GM21423 (cell line): ENCODE measurements at regions not wholly inside any gene's neighbourhood (a gene's known extent, or its start where the extent isn't known, plus 50 kb on each side); places are given as distances from the start of the nearest gene placed in this dataset.

Experiments used
- ATAC-seq: cut with Tn5 transposase; IDR thresholded peaks from one replicate; pipeline ENCODE4 v1.9.1; 2021; ENCODE audit warnings: mild to moderate bottlenecking, moderate library complexity; ENCODE audit not compliant: unreplicated experiment

DNA sequence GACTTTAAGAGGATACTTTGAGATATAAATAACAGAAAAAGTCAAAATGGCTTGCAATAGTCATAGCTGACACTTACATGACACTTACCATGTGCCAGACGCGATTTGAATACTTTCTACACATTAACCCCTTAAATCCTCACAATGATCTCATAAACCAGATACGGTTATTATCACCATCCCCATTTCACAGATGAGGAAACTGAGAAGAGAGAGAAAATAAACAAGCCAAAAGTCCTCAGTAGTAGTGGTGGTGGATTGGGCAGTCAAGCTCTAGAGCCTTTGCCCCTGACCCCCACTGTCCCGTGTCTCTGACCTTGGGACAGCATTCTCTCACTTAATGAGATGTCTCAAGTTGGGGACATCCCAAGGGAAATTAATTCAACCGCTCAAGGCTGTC lies 105.2 kb upstream of the TAF1B start:
- ATAC-seq, result no peak

DNA sequence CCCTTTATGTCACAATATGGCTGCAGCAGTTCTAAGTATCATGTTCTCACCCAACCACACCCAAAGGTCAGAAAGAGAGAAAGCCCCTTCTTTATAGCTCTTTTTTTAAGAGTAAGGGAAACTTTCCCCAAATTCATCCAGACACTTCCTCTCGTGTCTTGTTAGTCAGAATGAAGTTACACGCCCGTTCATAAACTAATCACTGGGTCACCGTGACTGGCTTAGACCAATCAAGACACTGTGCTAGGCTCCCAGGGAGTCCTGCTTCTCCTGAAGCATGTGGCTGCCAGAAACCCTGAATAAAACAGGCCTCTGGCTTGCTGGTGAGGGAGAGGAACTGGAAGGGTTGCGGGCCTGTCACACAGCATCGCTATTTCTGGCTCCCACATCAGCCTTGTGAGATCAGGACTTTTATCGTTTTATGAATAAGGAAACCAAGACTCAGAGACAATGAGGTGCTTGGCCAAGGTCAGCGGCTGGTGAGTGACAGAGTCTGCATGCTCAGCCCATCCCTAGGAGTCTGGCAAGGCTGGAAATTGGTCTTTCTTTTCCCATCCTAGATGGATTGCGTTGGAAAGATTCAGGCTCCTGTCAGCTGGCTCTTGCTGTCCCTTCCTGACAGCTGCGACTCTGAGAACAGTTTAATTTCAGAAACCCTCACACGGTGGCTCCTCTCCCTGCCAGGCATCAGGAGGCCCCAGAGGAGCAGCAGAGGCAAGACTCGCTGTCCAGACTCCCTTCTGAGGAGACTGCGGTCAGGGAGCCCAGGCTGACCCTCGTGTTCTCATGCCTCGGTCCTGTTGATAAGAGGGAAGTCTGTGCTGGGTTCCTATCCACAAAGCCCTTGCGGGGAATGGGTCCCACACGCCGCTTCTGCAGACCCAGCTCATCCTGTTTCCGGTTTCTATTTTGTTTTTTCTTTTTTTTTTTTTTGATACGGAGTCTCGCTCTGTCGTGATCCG lies 104.5 kb upstream of the TAF1B start:
- ATAC-seq, result no peak

DNA sequence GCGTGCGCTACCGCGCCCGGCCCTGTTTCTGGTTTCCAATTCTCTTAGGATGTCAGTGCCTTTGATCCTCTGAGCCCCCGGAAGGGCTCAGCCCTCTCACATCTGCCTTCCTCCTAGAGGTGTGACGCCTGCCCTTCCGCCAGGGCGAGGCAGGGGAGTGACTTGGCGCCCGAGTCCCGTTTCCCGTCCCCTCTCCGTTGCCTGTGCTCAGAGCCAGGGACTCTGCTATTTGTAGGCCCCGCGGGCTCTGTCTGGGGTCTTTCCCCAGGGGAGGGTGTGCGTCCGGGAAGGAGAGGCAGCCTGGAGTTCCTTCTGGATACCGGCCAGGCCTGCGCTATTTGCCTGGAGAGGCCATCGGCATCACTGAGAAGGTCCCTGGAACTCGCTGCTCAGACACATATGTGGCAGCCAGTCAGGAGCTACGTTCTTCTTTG lies 103.7 kb upstream of the TAF1B start:
- no peak for ATAC-seq

DNA sequence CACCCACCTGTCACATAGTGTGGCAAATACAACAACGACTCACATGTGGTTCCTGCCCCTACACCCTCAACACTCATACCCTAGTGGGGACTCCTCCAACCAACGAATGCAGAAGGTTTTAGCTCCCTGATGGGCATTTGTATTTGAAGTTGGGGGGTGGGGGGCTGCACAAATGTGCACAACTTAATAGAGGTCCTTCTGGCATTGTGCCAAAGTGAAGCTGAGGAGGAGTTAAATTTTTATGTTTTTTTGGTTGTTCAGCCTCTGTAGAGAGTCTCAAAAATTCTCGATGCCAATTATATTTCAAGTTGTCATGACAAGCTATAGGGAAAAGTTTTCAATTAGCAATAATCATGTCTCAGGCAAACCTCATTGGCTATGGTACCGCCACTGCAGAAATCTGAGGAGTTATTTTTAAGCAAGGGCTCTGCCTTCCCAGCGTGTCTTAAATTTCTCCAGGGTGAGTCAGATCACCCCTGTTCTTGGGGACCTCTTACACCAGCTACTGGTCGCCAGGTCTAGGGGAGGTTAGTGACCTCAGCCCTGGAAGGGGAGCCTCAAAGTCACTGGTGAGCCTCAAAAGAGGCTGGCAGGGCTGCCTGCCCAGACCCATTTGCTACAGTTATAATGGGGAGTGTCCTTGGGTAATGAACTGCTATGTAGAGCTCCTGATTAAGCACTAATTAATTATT lies 102.7 kb upstream of the TAF1B start:
- no peak for ATAC-seq

DNA sequence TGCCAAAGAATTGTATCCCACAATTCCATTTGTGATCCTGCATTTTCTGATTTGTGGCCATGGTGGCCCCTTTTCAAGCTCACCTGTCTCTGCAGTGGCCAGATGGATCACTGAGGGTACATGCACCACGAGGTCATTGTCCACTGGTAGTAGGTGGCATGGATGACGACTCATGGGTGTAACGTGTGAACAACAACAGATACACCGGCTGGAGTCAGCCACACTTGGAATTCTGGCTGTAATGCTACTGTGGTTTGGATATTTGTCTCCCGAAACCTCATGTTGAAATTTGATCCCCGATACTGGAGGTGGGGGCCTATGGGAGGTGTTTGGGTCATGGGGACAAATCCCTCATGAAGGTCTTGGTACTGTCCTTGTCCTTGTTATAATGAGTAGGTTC lies 102.2 kb upstream of the TAF1B start:
- no peak for ATAC-seq

DNA sequence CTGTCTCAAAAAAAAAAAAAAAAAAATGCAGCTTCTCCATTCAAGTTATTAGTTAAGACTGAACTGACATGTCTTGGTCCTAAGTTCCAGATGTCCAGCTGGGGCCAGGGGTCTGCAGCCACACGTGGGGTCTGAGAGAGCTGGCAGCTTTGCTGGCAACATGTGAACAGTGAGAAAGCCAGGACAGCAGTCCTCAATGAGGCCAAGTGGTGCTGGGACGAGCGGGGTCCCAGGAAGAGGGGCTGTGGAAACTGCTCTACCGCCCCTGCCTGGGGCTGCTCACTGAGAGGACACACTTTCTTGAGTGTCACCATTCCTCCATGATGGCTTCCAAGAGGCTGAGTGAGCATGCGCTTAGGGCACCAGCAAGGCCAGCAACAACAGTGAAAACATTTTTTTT lies 100.7 kb upstream of the TAF1B start:
- no peak for ATAC-seq

DNA sequence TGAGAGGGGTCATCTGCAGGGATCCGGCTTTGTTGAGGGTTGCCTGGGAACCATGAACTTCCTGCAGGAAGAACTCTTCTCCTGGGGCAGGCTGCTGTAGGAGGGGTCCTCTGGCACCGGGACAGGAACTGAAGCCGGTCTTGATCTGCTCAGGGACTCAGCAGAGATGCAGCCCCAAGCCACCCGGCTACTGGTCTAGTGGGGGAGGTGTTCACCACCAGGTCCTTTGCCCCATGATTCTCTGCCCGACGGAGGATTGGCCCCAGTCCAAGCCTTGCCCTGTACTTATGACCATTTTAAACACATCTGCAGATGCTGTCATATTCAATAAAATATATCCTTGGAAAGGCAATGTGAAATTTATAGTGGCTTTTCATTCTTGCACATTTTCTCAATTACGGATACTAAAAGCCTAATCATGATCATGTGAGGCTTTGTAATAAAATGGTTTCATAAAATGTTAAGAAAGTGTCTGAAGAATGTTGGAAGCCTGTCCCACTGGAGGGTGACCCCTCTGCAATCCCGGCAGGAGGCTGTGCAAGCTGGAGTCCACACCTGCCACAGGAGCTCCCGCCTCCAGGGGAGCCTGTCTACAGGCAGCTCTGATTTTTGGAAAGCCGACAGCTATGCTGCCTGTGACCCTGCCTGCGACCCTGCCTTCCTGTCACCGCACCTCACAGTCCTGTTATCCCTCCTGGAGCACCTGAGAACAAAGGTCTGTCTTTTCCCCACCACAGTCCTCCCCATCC lies 98.8 kb upstream of the TAF1B start:
- ATAC-seq, result no peak

DNA sequence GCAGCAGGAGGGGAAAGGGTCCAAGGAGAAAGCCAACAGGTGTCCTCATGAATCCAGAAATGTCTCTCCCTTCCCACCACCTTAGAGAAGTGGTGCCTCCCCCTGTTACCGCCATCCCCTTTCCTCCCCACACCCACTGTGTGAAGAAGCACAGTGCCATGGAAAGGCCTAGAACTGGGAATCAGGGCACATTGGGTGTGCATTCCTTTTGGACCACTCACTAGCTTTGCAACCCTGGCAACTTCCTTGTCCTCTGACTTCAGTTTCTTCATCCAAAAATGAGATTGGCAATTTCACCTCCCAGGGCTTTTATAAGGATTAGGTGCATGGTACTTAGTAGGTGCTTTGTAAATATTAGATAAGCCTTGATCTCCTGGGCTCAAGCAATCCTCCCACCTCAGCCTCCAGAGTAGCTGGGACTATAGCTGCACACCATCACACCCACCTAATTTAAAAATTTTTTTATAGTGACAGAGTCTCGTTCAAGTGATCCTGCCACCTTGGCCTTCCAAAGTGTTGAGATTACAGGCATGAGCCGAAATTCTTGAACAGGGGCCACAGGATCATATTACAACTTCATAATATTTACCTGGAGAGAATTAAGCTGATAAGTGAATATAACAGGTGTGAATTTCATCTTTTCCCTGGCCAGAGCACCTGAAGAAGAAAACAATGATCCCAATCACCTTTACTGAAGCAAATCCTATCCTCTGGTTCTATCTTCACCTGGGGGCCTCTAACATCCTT lies 97.9 kb upstream of the TAF1B start:
- no peak for ATAC-seq

DNA sequence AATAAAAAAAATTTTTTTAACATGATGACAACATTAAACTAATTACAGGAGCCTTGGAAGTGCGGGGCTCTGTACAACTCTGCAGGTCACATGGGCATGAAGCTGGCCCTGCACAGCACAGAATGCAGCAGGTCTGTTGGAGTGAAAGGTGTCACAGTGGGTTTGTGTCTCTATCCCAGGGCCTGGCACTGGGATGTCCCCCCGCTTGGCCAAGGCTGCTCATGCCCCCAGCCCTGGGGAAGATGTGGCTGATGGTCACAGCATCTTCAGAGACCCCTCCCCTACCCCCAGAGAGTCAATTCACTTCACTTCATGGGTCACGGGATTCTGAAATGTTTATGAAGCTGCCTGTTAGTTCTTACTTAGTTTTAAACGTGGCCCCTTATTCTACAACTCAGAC lies 95.9 kb upstream of the TAF1B start:
- ATAC-seq, result no peak

DNA sequence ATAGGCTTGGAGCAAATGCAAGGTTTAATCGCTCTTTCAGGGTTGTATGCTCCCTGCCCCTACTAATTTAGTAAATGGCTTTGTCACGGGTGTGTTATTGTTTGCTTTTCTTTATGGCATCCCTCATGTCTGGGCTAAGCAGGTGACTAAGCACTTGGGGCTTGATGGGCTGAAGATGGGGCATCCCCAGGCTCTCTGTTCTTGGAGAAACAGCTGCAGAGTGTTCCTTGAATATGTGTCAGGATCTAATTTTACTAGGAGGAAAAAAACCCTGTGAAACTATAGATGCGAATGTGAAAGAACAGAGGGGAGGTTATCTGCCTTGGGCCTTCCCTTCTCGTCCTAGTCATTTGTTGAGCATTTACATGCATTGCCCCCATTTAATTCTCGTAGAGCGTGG lies 94.7 kb upstream of the TAF1B start:
- ATAC-seq, result no peak

DNA sequence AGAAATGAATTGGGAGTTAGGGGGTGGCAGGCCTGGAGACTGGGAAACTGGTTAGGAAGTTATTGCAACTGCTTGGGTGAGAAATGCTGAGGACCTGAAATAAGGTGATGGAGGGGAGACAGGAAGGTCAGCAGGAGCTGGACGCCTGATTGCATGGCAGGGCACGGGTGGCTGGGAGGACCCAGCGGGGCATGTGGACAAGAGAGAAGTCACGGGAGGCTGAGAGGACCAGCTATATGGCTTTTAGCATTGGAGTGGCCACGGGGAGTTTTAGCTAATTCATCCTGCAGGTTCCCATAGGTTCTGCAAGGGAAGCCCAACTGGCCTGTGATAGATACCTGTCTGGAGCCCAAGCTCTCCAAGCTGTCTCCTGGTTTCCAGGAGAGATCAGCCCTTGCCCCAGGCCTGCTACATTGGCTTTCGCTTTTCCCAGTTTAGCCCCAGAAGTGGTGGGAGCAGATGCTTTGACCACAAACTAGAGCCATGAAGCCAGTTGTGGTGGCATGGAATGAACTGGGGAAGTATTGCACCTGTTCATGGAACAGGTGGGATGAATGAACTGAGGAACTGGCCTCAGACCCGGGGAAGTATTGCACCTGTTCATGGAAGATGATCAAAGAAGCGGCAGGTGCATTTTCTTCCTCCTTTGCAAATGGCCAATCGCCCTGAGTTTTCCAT lies 93.6 kb upstream of the TAF1B start:
- no peak for ATAC-seq

DNA sequence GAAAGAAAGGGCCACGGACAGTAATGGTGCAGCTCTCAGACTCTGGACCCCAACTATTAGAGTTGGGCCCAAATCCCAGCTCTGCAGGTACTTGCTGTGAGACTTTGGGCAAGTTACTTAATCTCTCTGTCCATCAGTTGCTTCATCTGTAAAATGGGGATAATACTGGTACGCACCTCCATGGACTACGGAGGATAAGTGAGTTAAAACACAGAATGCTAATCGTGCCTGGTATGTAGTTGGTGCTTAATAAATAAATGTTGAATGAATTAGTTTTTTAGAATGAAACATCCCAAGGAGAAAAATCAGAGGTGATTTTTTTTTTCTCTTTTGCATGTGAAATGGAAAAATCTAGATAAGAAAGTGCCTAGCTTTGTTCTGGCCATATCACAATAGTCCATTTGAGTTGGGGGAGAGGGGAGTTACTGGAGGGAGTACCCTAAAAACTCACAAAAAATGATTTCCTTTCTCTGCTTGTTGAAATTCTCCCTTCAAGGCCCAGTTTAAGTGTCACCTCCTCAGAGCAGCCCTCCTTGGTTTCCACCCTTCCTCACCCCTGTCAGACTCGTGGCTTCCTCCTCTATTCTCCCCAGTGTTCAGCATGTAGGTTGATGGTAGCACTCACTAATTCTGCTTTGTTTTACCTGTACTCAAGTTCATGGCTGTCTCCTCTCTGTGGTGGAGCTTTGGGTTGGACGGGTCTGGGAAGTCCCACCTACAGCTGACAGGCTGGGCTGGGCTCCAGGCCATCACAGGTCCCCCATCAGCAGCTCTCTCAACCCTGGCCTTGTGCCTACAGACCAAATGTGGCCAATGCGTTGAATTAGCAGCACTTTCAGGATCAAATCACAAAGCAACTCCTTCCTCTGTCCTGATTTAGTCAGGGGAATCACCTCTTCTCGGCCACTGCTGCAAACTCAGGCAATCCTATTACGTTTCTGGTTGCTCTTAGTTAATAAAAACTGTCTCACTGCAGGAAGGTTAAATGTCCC lies 92.8 kb upstream of the TAF1B start:
- ATAC-seq, result no peak

DNA sequence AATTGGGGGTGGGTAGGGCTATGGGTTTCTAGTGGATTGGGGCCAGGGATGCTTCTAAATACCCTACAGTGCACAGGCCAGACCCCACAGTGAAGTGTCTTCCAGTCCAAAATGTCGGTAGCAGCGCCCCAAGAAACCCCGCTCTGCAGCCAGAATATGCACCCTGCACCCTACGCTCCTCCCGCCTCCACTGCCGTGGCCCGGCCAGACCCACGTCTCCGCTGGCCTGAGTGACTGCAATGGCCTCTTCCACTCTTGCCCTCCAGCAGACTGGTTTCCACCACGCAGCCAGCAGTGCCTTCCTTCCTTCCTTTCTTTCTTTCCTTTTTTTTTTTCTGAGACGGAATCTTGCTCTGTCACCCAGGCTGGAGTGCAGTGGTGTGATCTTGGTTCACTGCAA lies 91.4 kb upstream of the TAF1B start:
- ATAC-seq, result no peak

DNA sequence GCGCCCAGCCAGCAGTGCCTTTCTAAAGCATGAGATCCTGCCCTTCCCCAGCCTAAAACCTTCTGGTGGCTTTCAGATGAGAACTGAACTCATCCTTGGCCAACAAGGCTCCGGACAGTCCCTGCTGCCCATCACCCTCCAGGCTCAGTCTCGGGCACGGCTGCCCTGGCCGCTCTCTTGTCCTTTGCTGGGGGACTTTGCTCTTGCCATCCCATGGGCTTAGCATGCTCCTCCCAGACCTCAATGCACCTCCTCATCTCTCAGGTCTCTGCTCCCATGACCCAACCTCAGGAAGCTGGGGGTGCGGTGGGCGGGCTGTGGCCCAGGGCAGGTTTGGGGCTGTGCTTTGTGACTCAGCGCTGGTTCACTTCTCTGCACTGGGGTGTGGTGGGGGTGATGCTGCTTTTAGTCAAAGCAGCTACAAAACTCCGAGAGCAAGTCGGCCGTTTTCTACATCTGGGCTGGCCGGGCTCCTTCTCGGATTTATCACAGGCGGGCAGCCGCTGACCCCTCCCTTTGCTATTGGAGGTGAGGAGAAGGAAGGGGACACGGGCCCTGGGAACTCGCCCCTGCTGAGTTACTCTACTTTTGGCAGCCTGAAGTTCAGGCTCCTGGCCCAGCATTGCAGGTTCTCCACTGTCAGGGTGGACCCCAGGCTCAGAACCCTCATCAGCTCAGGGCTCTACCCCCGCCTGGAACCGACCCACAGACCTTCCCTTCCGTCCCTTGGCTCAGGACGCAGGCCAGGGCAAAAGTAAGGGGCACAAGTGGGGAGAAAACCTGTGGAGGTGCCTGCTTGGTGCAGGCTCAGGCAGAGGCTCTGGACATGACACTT lies 90.6 kb upstream of the TAF1B start:
- ATAC-seq, result no peak

DNA sequence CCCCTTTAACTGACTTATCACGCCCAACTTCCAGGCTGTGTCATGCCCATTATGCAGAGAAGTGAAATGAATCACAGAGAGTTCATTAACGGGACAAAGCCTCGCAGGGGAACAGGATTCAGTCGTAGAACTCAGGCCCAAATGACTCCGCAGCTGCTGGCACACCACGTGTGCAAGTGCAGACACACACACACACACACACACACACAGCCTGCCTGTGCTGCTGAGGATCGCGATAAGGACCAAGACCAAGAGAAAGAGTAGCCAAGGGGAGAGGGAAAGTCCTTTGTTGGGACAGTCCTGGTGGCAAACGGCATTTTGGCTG lies 90.0 kb upstream of the TAF1B start:
- ATAC-seq, result peak; percentile 71

DNA sequence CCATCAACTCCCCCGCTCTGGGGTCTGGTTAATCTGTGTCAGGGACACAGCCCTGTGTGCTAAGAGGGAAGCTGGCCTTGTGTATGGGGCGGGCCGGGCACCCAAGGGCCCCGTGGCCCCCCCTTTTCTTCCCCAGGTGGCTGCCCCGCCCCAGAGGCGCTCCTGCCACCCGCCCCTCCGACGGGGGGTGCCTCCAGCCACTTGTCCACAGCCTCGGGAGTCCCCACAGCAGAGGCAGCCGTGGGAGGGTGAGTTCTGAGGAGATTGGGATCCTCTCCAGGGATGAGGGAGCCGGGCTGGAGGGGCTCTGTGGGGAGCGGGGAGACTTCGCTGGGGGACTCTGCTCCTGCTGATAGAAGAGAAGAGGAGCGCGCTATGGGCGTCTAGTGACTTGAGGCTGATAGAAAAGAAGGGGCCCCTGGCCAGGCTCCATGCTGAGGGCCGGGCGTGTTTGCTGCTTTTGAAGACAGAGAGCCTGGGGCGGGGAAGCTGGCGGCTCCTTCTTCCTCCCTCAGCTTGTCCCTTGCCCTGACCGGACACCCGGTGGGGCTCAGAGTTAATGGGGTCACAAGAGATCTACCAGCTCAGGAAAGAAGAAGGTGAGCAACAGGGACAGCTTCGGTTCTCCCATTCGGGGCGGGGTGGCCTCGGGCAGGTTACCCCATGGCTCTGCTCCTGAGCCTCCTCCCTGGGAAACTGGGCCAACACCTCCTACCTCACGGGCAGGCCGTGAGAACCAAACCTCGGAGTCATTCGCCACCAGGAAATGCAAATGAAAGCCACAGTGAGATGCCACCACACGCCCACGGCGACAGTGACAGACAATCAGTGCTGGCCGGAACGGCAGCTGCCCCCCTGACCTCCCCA lies 89.4 kb upstream of the TAF1B start:
- ATAC-seq, result no peak

DNA sequence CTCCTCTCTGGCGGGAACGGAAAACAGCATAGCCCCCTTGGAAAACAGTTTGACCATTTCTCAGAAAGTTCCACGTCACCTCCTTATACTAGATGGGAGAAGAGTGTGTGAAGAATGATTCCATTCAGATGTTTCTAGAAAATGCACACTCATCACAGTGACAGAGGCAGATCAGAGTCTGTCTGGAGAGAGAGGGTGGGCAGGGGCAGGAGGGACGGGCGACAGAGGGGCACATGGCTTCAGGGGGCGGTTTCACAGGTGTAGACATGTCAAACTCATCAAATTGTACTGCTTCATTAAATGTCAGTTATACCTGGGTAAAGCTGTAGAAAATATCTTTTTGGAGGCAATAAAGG lies 88.8 kb upstream of the TAF1B start:
- no peak for ATAC-seq

DNA sequence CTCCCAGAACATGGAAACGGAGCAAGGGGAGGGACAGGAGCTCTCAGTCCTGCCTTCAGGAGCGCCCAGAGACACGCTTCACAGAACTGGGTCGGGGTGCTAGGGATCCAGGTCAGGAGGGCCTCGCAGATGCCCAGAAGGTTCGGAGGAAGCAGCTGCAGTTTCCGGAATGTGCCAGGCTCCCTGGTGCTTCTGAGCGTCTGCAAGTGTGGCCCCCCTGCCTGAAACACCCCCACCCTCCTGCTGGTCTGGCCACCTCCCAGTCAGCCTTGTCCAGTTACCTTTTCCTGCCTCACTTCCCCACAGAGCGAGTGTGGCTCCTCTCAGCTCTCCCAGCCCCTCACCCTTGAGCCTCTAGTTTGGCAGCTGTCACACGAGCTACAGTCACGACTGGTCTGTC lies 88.3 kb upstream of the TAF1B start:
- ATAC-seq, result no peak
